ENCODE measurements at regions not wholly inside any gene's neighbourhood (a gene's known extent, or its start where the extent isn't known, plus 50 kb on each side); places are given as distances from the start of the nearest gene placed in this dataset.

GRCh38 chrX:122910697-122911096 is 273.4 kb upstream of the GRIA3 start:
- Histone ChIP-seq H4K20me1 (replicated peaks; ENCODE audit: control insufficient read depth, insufficient read depth, low read length) (no peaks in the 10 kb centered on the region), H3K79me2 (ENCODE audit: control insufficient read depth, insufficient read depth, low read length) (no peaks in the 10 kb centered on the region), H3K27ac (ENCODE audit: extremely low read depth, low read depth, low read length) (no peak overlapping the region), H3K9me1 (ENCODE audit: control insufficient read depth, insufficient read depth, low read length) (no peaks in the 10 kb centered on the region), H3K36me3 (ENCODE audit: control insufficient read depth, insufficient read depth, low read length) (no peaks in the 10 kb centered on the region), H3K9ac (ENCODE audit: insufficient read depth in 1 of 2, low read depth in 2 of 2, low read length in 2 of 2) (no peak overlapping the region), H3K9me3 (replicated peaks; ENCODE audit: control insufficient read depth, insufficient read depth, low read depth, low read length) (no peaks in the 10 kb centered on the region), H2AFZ (ENCODE audit: low read depth, low read length) (no peak overlapping the region), H3K27me3 (ENCODE audit: control insufficient read depth in 2 of 2, insufficient read depth in 2 of 2, low read length in 2 of 2) (no peaks in the 10 kb centered on the region), H3K4me2 (ENCODE audit: insufficient read depth, low read length) (no peak overlapping the region), H3K4me3 (no peak overlapping the region), H3K4me1 (replicated peaks in 1 of 2; ENCODE audit: control insufficient read depth in 2 of 2, insufficient read depth in 2 of 2, low read length in 2 of 2) (no peaks in the 10 kb centered on the region)
- ChIA-PET POLR2A (no interaction called here), CTCF (ENCODE audit: low intra/inter-chr PET ratio) (no interaction called here)
- FAIRE-seq = no peak
- 0% methylated on average over 2 of the region's 2 CpGs for WGBS (ENCODE audit: insufficient coverage, low coverage, missing lambda C conversion rate)
- no TSS peak for BruUV-seq (replicated peaks)
- in situ Hi-C loops (cut with MboI) = no loop called here
- no peak for DNase-seq (ENCODE audit: extremely low read depth in 1 of 4, low spot score in 3 of 4)
- intact Hi-C loops (cut with micrococcal nuclease) = no loop called here
- no peak for ATAC-seq
- TF ChIP-seq STAT5B (CRISPR knock-in tag; IDR thresholded peaks at IDR 0.05) = no peak
- no peak for TF ChIP-seq THRB (CRISPR knock-in tag; conservative IDR thresholded peaks at IDR 0.05)
- TF ChIP-seq GTF2E2 (tag; IDR thresholded peaks at IDR 0.05) = no peak
- TF ChIP-seq ZNF282 (CRISPR knock-in tag; IDR thresholded peaks at IDR 0.05) = no peak
- no peak for TF ChIP-seq TRIM28 (IDR thresholded peaks at IDR 0.05)
- TF ChIP-seq SMAD4 (CRISPR knock-in tag; conservative IDR thresholded peaks at IDR 0.05) = no peak
- TF ChIP-seq ZNF224 (CRISPR knock-in tag; IDR thresholded peaks at IDR 0.05) = no peak
- TF ChIP-seq DIDO1 (tag; IDR thresholded peaks at IDR 0.05; ENCODE audit: low read depth) = no peak
- no peak for TF ChIP-seq HMGXB4 (CRISPR knock-in tag; IDR thresholded peaks at IDR 0.05)
- no peak for TF ChIP-seq EP400 (IDR thresholded peaks at IDR 0.05)
- TF ChIP-seq ZBTB17 (CRISPR knock-in tag; IDR thresholded peaks at IDR 0.05) = no peak
- no peak for TF ChIP-seq MECOM (CRISPR knock-in tag; IDR thresholded peaks at IDR 0.05)
- no peak for TF ChIP-seq KDM5B (IDR thresholded peaks at IDR 0.05; ENCODE audit: insufficient replicate concordance, low read depth, low read length)
- no peak for TF ChIP-seq ZZZ3 (IDR thresholded peaks at IDR 0.05)
- TF ChIP-seq SRSF9 (IDR thresholded peaks at IDR 0.05; ENCODE audit: borderline replicate concordance, low read depth, low read length) = no peak
- TF ChIP-seq ZNF449 (CRISPR knock-in tag; IDR thresholded peaks at IDR 0.05) = no peak
- no peak for TF ChIP-seq MITF (IDR thresholded peaks at IDR 0.05)
- TF ChIP-seq ZFP36 (IDR thresholded peaks at IDR 0.05; ENCODE audit: low read depth, low read length, partially characterized antibody) = no peak
- no peak for TF ChIP-seq CHD2 (IDR thresholded peaks at IDR 0.05; ENCODE audit: low read depth, low read length)
- TF ChIP-seq ZNF140 (CRISPR knock-in tag; IDR thresholded peaks at IDR 0.05) = no peak

All from K562 (cell line).